CD4-positive, alpha-beta T cell treated with Interleukin-4 for 1 hour (primary cell): ENCODE measurements at regions not wholly inside any gene's neighbourhood (a gene's known extent, or its start where the extent isn't known, plus 50 kb on each side); places are given as distances from the start of the nearest gene placed in this dataset.

Experiments used
- DNase-seq, 2 donors: peaks; one replicate each; pipeline ENCODE4 v3.0.0-alpha.2; 2020 to 2022

DNA sequence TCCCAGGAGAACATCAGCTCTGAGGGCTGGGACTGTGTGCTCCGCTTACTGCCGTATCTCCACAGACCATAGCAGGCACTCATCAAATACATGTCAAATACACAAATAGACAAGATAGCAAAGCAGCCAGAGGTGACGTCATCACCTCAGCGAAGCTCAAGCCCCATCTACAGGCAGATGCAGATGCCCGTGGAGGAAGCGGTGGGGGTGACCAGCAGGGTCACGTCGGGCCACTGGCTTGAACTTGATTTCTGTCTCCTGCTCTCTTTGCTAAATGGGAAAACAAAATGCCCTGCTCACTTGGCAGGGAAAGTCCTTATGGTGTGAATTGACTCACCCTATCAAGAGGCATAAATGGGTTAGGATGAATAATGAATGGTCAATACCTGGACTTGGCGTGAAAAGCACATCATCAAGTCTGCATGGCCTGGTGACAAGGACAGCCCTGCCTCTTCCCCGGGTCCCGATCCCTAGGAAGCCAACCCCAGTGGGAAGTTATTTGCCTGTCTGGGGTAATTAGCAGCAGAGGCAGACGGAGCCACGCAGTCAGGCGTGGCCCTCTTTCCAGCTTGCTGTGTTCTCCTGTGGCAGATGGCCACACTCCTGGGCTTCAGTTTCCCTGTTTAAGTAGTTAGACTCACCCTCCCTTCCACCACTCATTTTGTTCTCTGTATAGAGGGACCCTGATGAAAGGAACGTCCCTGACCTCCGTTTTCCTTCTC lies 536.0 kb downstream of the NPHP4 start:
- no peak for DNase-seq

DNA sequence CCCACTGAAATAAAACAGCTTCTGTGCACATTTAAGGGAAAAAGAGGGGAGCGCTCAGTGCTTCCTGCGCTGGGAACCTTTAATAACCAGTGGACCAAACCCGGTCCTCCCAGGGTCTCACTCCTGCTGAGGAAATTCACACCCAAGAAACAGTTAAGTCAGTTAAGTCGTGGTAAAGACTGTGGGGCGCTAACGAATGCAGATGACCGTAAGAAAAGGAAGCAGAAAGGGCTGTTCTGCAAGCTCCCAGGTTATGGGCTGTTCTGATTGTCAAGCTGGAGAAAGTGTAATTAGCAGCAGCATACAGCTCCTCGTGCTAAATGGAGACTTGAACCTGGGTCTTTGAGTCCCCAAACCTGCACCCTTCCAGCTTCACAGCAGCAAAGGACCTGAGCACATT lies 536.6 kb downstream of the NPHP4 start:
- no peak for DNase-seq

DNA sequence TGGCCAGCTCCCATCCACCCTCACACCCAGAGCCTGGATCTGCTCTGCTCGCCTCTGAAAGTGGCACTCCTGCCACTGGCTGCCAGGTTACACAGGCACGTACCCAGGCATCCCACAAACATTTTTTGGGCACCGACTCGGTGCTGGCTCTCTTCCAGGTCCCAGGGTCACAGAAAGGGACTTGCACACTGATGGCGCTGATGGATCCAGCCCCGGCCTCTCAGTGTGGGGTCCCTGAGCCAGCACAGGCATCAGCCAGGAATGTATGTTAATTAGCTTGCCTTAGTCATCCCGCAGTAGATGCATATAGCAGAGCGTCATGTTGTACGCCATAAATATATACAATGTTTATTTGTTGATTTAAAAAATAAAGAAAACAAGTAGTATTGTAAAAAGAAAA lies 537.2 kb downstream of the NPHP4 start:
- no peak for DNase-seq

DNA sequence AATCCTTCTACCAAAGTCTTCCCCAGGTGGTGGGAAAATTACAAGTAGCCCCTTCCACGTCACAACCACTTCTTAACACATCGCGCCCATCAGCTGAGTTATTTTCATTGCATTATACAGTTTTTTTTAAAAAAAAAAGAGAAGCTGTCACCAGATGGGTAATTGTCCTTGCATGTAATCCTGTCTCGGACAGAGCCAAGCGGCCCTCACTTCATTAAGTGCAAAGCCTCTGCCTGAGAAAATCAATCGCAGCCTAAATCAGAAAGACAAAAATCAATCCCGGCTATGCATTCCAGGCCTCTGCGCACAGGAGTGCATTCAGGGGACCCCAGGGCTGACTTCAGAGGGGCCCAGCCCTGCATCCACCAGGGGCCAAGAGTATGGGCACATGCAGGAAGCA lies 538.9 kb downstream of the NPHP4 start:
- DNase-seq, result no peak

DNA sequence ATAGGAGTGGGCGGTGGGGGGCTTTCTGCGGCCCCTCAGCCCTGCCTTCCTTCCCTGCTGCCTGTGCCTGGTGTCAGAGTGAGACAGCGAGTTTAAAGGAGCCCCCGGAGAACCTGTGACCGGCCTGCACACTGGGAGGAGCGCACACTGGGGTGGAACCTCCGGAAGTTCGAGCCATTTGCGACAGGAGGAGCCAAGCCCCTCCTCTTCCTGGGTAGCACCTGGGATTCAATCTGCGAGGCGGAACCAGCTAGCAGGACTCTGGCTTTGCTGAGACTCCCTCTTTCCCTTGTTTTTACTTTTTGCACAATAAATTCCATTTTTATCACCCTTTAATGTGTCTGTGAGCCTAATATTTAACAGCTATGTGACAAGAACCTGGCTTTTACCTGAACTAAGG lies 540.6 kb downstream of the NPHP4 start:
- no peak for DNase-seq

DNA sequence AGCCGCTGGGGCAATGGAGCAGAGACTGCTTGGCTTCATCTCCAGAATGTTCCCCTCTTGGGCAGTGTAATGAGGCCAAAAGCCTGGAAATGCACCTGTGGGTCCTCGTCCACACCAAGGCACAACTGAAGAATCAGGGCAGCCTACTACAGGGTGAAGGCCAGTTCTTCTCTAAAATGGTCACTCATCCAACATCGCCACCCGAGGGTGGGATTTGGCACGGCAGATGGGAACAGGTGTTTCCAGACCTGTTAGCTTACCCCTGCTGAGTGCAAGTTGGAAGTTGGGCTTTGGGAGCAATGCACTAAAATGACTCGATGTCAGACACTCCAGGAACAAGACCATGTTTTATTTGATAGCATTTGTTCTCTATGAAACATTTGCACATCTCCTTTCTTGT lies 543.7 kb downstream of the NPHP4 start:
- DNase-seq, result peak in 1 of 2 donors; percentile 43

DNA sequence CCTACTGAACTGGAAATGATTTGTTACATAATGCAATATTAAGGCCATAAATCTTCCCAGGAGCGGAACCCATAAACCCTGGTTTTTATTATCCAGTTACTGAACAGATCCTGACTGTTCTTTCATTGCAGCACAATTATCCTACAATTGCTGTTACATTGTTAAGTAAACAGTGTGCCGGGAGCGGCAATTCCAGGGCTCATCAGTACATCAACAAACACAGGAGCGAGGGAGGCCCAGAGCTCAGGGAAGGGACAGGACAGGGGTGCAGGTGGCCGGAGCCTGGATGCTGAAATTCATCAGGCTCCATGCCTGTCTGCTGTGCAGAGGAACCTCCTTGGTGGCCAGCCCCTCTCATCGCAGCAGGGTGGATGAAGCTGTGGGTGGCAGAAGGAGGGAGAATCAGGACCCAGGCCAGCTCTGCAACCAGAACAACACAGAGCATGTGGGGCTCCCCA lies 544.7 kb downstream of the NPHP4 start:
- no peak for DNase-seq

DNA sequence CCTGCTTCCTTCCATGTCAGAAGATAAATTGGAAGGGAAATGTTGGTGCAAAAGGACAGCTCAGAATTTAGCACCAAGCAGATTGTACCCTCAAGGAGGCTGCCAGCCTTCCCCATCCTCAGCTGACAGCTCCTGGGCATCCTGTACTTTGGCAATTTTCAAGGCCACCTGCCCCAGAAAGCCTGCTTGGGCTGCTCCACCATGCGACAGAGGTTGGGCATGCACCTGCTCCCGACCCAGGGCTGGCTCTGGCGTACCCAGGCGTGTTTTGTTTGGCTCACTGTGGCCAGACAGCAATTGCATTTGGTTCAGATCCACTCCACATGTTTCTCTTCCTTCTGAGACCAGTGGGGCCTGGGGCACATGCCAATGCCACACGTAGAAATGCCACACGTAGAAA lies 547.8 kb downstream of the NPHP4 start:
- no peak for DNase-seq

DNA sequence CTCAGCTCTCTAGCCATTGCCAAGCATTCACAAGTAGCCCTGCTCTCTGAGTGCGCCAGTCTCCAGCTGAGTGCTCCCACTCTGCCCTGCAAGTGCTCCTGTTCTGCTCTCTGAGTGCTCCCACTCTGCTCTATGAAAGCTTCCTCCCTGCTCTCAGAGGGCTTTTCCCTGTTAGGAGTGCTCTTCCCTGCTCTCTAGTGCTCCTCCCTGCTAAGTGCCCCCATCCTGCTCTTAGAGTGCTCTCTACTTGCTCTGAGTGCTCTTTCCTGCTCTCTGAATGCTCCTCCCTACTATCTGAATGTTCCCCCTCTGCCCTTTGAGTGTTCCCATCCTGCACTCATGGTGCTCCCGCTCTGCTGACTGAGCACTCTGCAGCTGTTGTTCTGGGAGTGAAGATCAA lies 555.4 kb downstream of the NPHP4 start:
- no peak for DNase-seq

DNA sequence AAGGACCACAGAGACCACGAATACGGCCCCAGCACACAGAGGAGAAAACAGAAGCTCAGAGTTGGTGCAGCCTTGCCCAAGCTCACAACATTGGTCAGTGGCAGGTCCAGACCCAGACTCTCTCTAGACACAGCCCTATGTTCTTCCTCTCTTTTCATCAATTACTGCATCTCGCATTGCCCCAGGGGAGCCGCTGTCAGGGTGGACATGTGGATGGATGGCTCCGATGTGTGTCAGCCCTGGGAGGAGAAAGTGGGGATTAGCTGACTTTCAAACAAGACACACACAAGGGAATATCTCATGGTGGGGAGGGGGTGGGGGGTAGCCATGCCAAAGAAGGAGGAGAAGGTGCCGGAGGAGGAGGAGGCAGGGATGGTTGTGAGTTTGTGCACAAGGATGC lies 556.8 kb downstream of the NPHP4 start:
- no peak for DNase-seq

DNA sequence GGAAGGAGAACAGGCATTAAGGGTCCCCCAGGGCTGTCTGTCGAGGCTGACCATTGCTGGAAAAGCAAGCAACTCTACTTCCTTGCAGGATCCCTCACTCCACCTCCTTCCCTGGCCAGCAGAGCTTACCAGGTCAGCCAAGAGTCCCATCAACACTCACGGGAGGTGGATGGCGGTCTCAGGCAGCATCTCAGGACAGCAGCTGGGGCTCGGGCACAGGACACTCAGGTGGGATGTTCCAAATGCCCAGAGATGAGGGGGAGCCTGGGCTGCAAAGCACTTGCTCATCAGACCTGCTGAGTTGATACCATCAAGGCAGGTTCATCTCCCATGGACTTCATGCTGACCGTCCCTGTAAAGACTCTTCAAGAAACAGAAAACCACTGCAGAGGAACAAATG lies 559.8 kb downstream of the NPHP4 start:
- no peak for DNase-seq

DNA sequence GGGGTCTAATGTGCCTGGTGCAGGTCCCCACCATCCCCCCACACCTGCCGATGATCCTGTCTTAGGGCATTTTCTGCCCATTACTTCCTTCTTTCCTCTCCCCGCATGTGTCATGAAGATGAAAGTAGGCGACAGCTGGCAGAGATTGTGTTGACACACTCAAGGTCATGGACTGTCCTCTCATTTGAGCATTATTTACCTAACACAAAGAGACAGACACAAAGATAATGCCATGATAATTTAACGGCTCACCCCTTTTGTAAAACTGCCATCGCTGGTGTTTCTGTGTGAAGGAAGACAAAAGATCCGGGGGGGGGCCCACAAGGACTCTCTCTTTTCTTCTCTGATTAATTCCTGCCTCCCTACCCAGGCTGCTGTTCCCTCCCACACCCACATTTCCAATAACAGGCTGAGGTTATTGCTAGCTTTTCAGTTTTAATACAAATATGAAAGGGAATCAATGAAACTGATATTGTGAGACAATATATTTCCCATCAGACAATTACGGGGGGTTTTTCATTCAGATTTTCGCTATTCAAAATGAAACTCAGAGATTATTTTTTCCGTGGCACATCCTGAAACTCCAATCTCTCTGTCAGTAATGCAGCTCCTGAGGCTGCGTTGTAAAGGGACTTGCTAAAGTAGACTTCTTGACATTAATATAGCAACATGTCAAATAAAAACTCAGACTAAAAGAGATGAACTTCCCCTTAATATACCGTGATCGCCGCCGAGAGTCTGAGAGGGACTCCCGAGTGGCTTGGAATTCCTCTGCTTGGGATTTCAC lies 561.1 kb downstream of the NPHP4 start:
- no peak for DNase-seq

DNA sequence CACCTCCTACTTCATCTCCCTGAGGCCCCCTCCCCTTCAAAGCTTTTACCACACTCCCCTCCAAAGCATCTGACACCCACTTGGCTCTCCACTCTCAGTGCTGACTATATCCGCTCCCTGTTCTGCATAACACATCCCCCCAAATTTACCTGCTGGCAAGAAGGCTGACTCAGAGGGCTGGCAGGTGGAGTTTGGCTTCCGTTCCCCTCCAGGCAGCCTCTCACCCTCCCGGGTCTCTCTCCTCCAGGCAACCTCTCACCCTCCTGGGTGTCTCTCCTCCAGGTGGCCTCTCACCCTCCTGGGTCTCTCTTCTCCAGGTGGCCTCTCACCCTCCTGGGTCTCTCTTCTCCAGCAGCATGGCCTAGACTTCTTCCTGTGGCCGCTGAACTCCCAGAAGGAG lies 562.1 kb downstream of the NPHP4 start:
- no peak for DNase-seq

DNA sequence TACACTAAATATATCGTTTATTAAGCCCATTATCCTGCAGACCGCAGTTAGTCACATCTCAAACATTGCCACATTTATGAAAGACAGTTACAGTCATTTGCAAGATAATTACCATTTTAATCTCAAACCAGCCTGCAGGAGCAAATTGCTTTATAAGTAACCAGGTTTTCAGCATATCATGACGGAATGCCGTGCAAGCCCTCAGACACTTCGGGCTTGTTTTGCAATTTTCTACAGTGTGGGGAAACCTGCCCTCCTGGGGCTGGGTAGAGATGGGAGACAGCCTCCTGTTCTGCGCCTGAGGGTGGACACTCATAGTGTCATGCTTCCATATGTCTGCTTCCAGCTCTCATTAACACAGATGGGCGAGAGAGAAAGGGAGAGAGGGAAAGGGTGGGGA lies 563.9 kb downstream of the NPHP4 start:
- DNase-seq, result no peak

DNA sequence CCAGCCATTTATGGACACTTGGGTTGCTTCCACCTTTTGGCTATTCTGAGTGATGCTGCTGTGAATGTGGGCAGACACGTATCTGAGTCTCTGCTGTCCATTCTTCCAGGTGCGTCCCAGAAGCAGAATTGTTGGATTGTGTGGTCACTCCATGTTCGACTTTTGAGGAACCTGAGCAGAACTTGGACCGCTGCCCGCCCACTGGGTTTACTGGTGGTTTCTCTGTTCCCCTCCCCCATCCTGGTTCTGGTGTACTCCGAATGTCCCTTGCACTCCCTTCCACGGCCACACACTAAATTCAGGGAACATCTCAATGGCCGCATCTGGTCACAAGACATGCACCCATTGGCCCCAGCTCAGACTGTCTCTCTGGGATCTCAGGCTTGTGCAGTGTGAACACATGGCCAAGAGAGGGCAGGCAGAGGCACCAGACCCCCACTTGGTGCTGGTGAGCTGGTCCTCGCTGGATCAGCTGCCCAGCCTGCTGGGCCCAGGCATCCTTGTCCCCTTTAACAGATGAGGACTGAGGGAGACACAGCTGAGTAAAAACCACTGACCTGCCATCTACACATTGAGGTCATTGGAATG lies 565.1 kb downstream of the NPHP4 start:
- no peak for DNase-seq

DNA sequence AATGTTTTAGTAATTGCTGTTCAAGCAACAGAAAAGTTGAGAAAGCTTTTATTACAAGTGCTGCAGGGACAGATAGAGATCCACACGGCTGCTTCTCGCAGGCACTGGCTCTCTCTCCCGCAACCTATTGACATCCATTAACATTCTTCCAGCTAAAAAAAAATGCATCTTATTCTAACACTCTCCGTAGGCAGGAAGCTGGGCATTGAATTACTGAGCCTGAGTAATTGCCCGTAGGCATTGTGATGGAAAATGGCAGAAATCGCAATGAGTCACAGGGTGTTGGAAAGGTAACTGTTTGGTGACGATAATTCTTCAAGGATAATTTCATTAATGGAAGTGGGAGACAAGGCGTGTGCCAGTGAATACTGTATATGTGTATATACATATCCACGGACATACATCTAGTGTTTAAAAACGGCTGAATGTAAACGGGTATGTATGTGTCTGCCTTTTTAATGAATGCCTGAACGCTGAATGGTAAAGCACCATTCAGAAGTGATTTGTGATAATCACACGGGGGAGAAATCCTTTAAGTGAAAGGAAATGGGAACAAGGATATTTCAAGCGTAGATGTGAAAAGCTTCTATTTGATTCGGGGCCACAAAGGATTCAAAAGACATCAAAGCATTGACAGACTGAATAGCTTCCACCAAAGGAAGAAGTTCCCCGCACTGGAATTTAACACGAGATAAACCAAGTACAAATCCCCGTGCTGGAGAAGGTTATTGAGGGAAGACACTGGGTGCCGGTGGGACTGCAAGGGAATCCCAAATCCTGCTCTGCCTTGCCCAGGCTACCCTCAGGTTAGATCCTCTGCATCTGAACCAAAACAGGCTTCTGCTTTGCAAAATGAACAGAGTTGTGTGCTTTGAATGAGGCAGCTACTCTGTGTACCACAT lies 567.2 kb downstream of the NPHP4 start:
- no peak for DNase-seq

DNA sequence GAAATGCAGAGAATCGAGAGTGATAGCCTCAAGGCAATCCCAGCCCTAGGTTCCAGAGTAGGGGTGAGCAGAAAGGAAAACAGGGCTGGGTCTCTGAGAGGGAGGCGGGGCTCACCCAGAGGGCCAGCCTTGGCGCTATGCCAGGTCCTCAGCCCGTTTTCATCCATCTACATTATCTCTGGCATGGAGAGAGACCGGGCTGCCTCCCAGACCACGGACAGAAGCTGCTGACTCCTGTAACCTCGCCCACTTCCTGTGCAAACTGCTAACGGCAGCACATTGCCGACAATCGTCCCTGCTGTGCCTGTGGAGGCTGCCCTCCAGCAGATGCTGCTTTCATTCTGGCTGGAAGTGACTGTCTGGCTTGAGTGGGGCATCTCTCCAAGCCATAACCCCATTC lies 569.1 kb downstream of the NPHP4 start:
- DNase-seq, result peak; percentile 20 to 48

DNA sequence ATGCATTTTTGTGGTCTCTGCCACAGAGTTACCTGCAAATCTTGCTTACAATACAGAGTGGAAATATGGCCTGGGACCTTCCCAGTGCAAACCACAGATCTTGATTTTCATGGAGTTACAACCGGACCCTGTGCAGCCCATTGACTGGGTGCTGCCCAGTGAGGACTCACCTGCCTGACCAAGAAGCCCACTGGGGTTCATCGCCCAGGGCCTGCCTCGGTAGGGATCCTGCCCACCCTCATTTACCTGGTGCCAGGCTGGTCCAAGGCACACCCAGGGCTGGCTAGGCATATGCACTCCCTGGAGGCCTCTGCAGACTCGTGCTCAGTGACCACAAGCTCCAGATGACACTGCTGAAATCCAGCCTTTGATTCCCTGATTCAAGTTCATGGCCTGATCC lies 572.7 kb downstream of the NPHP4 start:
- DNase-seq, result no peak

DNA sequence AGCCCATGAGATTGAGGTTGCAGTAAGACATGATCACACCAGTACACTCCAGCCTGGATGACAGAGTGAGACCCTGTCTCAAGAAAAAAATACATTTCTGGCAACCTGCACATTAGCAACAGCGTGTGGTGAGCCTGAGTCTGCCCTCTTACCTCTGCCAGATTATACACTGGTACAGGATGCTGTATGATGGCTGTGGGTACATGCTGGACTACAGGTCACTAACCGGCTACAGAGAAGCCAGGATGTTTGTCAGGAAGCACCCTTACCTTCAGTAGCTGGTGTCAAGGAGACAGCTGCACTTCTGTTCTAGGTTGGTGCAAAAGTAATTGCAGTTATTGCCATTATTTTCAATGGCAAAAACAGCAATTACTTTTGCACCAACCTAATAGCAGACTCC lies 575.7 kb downstream of the NPHP4 start:
- DNase-seq, result no peak

DNA sequence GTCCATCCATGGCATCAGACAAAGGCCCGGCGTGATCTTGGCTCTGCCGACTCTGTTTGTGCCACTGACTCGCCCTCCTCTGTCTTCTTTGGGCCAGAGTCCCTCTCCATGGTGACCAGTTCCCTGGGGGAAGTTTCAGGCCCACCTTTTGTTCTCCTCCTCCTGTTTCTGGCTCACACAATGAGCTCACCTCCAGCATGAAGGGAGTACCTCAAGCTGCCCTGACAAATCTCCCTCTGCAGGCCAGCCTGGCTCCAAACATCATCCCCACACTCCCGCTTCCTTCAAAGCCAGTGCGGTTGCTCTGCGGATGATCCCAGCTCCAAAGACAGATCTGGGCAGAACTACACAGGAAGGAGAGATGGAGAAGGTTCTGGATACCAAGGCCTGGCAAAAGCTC lies 576.6 kb downstream of the NPHP4 start:
- DNase-seq, result no peak

DNA sequence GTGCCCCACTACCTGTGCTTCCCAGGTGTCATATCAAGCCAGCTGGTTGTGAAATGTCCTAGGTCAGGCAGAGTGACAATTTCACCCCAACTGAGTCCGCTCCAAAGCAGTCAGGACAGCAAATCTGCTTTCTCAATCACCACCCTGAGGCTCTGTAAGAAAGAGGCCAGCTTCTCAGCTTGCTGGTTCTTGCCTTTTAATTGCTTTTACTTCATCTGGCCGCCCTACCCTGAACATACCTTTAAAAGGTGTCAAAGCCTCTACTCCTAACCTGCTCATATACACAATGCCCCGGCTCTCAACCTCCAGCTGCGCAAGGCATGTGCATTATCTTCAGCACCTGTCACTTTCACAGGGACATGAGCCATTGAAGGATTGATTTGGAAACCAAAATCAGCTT lies 581.6 kb downstream of the NPHP4 start:
- DNase-seq, result no peak

DNA sequence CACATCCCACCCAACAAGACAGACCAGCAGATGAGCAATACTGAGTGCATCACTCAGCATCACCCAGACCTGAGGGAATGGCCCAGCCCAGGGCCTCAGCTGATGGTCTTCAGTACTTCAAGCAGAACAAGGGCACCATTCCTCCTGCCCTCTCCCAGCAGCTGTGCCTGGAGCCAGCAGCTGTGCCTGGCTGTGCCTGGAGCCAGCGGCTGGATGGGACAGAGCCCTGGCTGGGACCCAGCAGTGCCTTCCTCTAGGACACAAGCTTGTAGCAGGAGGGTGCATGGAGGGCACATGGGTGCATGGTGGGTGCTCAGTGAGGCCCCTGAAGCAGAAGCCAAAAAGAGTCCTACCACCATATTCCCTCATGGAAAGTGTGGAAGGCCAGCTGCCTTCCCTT lies 583.8 kb downstream of the NPHP4 start:
- no peak for DNase-seq

DNA sequence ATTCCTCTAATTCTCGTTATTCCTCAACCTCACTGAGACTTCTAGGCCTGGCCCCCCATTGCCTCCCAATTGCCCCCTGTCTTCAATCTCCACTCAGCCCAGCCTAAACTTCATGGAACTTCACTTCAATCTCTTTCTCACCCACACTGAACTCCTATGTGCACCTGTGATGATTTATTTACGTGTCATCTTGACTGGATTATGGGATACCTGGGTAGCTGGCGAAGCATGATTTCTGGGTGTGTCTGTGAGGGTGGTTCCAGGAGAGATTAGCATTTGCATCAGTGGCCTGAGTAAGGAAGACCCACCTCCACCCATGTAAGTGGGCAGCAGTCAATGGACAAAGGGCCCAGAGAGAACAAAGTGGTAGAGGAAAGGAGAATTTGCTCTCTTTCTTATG lies 587.0 kb downstream of the NPHP4 start:
- DNase-seq, result no peak
